GM21423 (cell line): ENCODE measurements at regions not wholly inside any gene's neighbourhood (a gene's known extent, or its start where the extent isn't known, plus 50 kb on each side); places are given as distances from the start of the nearest gene placed in this dataset.
"Not testable (repeated sequence)": the region's sequence is repeated elsewhere in the genome, so short reads cannot be mapped to it uniquely, and the experiment has no call there.

Experiments used
- ATAC-seq: cut with Tn5 transposase; IDR thresholded peaks from one replicate; pipeline ENCODE4 v1.9.1; 2021; ENCODE audit warnings: mild to moderate bottlenecking, moderate library complexity; ENCODE audit not compliant: unreplicated experiment

- no peak for ATAC-seq
These were observed 198.1 kb downstream of the CSNK1G3 start for GRCh38 chr5:123710031-123710430.

- ATAC-seq = no peak
These were observed 197.4 kb downstream of the CSNK1G3 start for GRCh38 chr5:123709422-123709821.

- no peak for ATAC-seq
These were observed 196.3 kb downstream of the CSNK1G3 start for GRCh38 chr5:123708074-123708806.

GRCh38 chr5:123706531-123706930 is 194.6 kb downstream of the CSNK1G3 start:
- ATAC-seq = no peak

- ATAC-seq = no peak
These were observed 193.8 kb downstream of the CSNK1G3 start for GRCh38 chr5:123705741-123706140.

GRCh38 chr5:123701511-123702200 is 189.7 kb downstream of the CSNK1G3 start:
- ATAC-seq = no peak

- no peak for ATAC-seq
These were observed 188.8 kb downstream of the CSNK1G3 start for GRCh38 chr5:123700624-123701287.

- no peak for ATAC-seq
These were observed 187.6 kb downstream of the CSNK1G3 start for GRCh38 chr5:123699571-123699970.

- not testable (repeated sequence) for ATAC-seq
These were observed 187.0 kb downstream of the CSNK1G3 start for GRCh38 chr5:123698937-123699336.

- ATAC-seq = no peak
These were observed 185.0 kb downstream of the CSNK1G3 start for GRCh38 chr5:123696921-123697341.

GRCh38 chr5:123690821-123691220 is 178.8 kb downstream of the CSNK1G3 start:
- ATAC-seq = no peak

- no peak for ATAC-seq
These were observed 169.1 kb downstream of the CSNK1G3 start for GRCh38 chr5:123681061-123681460.

GRCh38 chr5:123673107-123673506 is 161.1 kb downstream of the CSNK1G3 start:
- no peak for ATAC-seq

- no peak for ATAC-seq
These were observed 159.9 kb downstream of the CSNK1G3 start for GRCh38 chr5:123671711-123672456.

- ATAC-seq = no peak
These were observed 159.1 kb downstream of the CSNK1G3 start for GRCh38 chr5:123671042-123671441.
